Femur (tissue), 1 donor: ENCODE measurements at regions not wholly inside any gene's neighbourhood (a gene's known extent, or its start where the extent isn't known, plus 50 kb on each side); places are given as distances from the start of the nearest gene placed in this dataset.

ENCODE experiments used
- DNase-seq: peaks from one replicate; pipeline ENCODE4 v3.0.0-alpha.2; 2017

DNA sequence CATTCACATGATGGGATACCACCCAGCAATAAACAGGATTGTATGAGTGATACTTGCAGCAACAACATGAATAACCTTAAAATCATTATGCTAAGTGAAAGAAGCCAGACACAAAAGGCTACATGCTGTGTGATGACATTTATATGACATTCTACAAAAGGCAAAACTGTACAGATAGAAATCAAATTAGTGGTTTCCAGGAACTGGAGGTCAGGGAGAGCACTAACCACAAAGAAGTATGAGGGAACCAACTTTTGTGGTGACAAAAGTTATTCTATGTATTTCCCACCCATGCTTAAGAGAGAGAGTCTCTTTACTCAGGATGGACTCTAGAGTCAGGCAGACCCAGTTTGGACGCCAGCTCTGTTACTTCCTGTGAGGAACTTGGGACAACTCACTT is 364.5 kb upstream of the DAB1 start:
- DNase-seq: no peak

DNA sequence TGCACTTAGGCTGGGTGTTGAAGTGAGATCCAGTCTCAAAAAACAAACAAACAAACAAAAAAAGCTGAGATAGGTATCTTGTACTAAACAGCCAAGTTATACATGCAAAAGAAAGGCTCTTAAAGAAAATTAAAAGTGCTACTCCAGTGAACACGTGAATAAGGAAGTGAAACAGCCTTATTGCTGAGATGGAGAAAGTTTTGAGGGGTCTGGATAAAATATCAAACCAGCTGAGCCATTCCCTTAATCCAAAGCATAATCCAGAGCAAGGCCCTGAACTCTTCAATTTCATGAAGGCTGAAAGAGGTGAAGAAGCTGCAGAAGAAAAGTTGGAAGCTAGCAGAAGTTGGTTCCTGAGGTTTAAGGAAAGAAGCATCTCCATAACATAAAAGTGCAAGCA is 360.5 kb upstream of the DAB1 start:
- no peak for DNase-seq

DNA sequence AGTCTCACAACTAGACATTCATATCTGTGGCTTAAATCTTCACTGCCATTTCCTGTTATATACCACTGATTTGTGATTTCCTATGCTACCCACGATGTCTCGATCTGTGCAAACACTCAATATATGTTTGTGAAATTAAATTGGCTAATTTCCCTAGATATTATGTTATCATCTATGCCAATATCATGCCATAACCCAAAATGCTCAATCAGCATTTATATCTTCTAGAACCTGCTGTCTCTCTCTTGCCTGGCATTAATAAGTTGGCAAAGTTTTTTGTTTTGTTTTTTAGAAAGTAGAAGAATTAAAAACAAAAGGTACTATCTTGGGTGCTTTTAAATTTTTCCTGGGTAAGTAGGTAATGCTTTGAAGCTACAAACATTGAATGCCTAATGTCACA is 358.5 kb upstream of the DAB1 start:
- DNase-seq: no peak

DNA sequence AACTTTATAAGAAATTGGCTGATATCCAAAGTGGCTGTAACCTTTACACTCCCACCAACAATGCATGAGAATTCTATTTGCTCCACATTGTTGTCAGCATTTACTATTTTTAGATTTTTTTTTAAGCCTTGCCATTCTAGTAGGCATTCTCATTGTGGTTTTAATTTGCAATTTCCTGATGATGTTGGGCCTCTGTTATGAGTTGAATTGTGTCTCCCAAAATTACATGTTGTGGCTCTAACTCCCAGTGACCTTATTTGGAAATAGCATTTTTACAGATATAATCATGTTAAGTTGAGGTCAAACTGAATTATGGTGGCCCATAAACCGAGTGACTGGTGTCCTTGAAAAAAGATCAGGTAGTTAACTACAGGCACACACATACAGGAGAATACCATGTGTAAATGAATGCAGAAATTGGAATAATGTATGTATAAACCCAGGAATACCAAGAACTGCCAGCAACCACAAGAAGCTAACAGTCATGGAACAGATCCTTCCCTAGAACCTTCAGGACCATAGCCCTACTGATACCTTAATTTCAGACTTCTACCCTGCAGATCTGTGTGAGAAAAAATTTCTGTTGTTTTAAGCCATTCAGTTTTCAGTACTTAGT is 348.8 kb upstream of the DAB1 start:
- DNase-seq: no peak

DNA sequence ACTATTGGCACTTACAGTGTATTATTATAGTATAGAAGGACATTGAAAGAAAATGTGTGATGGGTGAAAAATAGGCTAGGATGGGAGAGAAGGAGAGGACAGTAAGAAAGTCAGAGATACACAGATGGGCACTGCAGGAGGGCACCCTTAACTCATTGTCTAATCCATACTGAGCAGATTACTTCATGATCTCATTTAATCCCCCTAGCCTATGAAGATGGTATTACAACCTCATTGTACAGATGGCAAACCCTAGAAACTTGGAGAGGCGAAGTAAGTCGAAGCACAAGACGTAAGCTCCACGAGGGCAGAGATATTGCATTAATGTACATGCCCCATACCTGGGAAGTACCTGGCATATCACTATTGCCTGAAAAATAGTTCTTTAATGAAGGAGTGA is 346.9 kb upstream of the DAB1 start:
- no peak for DNase-seq

DNA sequence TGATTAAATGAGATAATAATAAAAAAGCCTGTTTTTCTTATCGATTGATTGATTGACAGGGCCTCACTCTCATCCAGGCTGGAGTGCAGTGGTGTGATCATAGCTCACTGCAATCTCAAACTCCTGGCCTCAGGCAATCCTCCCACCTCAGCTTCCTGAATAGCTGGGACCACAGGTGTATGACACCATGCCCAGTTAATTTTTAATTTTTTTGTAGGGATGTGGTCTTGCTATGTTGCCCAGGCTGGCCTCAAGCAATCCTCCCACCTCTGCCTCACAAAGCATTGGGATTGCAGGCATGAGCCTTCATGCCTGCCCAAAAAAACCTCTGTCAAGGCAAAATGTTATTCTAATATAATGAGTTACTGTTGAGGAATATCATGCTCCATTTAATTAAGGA is 346.4 kb upstream of the DAB1 start:
- DNase-seq: no peak

DNA sequence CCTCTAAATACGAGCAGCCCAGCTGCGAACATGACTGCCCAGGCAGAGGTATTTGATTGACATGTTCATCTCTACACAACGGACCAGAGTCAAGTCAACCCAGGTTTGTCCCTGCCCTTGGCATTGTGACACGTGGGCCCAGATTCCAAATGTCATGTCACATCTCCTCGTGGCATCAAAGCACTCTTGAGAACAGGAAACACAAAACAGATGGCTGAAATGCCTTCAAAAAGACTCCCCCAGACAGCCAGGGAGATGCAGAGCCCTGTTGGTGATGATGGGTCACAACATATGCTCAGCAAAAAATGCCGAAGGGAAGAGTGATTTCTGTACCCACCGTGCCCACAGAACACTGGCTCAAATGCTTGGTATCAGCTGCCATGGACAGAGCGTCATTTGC is 337.8 kb upstream of the DAB1 start:
- DNase-seq: no peak

DNA sequence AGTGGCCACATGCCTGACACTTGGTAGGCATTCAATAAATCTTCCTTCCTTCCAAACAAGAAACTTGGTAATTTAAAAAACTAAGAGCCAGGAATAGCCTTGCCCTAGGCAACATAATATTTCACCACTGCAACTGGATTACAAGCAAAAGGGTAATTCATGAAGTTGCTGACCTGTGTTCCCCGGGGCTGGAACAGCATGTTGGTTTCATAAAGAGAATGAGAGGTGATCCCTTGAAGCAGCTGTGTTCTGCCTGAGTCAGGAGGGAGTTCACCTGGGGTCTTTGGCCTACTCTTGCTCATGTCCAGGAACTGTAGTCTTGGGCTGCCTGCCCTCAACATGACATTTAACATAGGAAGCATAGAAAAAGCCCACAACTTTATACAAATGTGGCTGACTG is 329.0 kb upstream of the DAB1 start:
- no peak for DNase-seq

DNA sequence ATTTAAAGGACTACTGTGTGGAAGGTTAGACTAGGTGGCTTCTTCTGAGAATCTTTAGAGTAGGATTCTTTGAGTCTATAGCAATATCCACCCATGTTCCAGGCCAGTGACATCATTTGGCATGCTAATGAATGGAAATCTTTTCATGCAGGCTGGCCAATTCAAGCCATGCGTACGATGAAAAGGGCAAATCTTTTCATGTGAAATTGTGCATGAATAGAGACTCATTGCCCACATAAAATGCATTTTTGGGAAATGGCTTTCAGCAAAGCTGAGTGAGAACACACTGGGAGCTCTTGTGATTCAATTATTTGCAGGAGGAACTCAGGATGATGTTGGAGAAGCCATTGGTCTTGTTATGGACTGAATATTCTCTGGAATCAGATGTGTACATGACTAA is 324.9 kb upstream of the DAB1 start:
- DNase-seq: no peak

DNA sequence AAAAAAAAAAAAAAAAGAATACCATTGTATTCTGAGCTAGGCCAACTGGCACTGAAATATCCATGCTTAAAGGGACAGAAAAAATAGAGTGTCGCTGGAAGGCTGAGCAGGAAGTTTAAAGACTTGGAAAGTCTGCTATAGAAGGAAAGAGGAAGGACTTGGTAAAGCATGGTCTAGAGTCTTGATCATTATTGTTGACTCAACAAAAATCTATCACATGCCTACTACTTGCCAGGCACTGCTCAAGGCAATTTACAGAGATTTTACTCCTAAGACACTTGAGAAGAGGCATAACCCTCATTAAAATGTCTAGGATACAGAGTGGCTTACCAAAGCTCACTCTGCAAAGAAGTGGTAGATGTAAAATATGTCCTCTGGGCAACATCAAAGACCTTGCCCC is 324.0 kb upstream of the DAB1 start:
- DNase-seq: no peak

DNA sequence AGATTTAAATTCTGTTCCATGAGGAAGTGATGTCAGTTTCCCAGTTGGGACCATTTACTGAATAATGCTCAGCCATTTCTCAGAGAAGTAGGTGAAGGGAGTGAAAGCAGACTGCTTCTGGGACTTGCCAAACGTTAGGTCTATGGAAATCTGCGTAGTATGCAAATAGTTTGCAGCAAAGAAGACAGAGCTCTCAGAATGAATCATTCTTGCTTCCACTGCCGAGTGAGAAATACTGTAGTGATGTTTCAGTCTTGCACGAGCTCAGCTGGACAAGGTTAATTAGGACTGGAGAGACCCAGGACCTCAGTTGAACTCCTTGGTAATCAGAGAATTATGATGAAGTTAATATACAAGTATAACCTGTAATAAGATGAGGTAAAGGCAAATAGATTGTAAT is 317.7 kb upstream of the DAB1 start:
- no peak for DNase-seq

DNA sequence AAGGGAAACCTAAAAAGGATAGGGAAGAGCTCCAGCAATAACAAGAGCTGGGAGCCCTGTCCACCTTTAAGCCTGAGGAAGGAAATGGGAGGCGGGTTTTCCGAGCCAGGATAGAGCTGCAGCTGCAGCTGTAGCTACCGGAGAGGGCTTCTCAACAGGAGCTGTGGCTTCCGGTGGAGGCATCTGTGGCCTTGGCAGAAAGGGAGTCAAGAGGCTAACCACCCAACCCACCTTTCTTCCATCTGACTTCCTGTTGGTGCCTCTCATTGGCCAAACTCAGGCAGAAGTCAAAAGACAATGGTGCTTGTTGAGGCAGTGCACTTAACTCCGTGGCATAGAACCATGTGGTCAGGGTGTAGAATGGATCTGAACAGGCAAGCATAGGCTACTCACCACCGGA is 313.1 kb upstream of the DAB1 start:
- DNase-seq: no peak

DNA sequence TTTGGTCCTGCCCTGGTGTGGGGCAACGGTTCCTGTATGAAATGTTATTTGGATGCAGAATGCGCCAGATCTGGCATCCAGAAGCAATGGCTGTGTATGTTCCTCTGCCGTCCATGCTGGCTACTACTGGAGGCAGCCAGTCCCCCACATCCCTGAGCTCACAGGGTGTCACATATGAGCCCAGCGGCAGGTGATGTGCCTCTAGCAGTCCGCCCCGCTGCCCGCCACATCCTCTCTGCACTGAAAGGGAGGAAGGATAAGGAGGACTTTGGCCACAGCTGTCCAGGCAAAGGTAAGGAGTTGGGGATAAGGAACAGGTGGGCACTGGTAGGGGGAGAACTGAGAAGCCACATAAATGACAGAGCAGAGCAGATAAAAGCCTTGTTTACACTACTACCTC is 305.3 kb upstream of the DAB1 start:
- DNase-seq: no peak

DNA sequence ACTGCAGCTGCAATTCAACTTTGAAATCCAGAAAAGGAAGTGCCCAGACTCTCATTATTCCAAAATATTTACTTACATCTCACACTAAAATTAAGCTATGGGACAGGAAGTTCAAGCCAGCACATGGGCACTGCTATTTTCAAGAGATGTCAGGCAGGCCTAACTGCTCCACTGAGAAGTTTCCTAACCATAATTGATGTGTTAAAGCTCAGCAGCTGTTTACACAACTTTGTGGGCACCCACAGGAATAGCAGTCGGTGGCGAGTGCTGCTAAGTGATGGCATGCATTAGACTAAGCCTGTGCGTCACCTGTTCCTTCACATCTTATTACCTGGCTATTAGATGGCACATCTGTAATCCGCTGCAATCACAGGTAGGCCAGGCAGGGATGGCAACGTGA is 303.3 kb upstream of the DAB1 start:
- DNase-seq: peak; percentile 36

DNA sequence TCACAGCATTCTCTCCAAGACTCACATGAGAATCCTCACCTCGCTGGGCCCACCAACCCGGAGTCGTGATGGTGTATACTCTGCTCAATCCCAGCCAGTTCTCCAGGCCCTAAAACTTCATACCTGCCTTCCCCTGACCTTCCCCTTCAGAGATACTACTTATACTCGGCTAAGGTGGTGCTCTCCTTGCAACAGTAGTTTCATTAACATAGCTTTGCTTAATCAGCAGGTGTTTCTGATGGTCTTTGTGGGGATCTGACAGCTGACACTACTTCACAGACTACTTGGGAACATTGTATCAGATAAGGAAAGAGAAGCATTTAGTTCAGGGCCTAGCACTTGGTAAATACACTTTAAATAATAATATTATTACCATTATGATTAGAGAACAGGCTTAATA is 301.5 kb upstream of the DAB1 start:
- DNase-seq: no peak

DNA sequence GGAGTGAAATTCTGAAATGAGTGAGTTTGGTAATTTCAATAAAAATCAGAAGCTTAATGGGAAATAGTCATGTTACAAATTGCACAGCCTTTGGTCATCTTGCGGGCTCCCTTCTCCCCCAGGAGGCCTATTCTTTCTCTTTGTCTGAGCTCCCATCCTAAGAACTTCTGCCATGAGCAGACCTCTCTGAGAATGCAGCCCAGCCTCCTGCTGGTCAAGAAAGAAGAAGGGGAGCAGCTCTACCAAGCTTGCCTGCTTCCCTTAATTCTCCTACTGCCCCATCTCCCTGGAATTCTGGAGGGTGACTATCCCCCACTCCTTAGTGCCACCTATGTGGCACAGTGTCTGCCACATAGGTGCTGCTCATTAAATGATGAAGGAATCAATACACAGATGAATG is 300.7 kb upstream of the DAB1 start:
- no peak for DNase-seq

DNA sequence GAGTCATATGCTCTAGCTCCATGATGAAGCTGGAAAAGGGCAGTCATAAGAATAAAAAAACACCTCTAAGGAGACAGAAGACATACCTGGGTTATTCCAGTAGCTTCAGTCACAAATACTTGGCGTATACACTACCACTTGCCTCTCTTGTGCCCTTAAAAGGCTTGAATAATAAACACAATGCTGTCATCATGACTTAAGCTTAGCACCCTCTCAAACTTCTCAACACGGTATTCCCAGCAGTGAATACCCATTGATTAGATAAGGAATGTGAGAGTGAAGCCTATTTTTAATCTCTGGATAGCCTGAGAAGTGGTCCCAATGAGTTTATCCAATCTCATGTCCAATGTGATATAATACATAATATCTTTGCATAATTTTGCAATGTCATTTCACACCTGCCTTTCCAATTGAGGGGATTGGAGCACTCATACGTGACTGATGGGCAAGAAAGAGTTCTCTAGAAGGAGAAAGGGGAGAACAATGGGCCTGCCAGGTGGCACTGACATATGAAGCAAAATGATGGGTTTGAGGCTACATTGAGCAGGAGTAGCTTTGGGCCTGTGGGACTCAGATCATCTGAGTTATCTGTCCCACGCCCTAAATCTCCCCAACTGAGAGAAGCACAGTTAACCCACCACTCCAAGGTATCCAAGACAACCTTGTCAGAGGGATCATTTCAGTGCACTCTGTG is 298.6 kb upstream of the DAB1 start:
- no peak for DNase-seq

DNA sequence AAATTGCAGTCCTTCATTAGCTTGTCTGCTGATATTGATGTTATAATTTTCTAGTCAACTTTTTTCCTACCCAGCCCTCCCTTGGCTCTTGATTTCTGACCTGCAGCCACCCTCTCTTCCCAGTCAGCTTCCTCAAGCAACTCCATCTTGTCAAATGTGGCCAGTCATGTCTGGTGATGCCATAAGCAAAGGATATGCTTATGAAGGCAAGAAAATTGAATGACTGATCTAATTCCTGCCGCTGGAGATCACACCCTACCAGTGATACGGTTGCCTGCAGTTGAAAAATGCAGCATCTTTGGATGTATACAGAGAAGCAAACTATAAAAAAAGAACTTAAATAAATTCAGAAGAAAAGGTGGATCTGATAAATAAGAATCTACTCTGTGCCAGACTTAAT is 297.1 kb upstream of the DAB1 start:
- no peak for DNase-seq

DNA sequence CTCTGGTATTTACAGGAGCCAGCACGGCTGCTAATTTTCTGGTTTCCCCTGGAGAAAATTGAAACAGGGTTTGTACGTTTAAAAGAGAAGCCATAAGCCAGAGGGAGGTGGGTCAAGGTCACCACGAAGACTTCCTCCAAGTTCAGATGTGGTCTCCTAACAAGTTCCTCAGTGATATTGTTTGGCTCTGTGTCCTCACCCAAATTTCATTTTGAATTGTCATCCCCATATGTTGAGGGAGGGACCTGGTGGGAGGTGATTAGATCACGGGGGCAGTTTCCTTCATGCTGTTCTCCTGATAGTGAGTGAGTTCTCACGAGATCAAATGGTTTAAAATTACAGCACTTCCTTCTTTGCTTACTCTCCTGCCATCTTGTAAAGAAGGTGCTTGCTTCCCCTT is 295.4 kb upstream of the DAB1 start:
- no peak for DNase-seq

DNA sequence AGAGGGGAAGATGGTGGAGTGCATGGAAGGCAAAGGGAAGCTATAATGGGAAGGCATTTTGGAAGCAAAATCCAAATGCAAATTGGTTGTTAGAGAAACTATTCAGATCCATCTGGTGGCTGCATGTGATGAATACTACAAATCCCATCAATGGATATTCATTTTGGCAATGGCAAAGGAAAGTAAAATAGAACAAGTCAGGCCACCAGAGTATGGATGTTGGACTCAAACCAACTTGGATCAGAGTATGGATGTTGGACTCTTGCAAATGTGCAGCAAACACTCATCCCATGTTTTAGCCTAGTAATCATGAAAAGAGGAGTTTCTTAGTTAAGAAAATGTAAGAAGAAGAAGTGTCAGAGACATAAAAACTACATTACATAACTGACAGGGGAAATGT is 289.6 kb upstream of the DAB1 start:
- no peak for DNase-seq

DNA sequence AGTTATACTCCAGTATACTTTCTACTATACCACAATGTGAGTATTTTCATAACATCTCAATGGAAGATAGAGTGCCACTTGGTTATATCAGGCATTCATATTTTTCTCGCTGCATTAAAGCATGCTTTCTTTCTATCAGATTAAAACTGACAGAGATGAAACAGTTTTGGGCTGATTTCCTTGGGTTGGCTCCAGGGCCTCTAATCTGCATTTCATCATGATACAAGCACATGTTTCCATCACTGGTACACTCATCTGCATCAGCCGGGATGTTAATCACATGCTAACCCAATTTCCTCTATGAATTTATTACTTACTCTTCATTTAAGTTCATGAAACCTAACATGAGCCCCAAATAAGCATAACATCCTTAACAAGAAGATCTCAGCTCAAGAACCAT is 289.0 kb upstream of the DAB1 start:
- no peak for DNase-seq

DNA sequence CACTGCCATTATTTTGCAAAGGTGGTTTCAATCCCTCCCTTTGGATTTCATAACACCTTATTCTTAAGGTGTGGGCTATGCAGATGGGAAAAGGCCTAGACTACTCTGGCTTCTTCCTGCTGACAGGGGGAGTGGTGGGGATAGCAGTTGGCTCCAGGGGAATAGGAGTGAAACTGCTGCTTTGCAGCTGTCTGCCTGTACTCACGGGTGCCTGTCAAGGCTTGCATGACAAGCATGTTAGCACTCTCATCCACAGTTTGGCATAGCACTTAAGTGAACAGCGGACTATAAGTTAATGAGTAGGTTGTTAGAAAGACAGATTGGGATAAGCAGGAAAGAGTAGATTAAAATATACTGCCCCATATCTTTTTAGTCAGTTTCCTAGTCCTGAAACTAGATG is 287.5 kb upstream of the DAB1 start:
- no peak for DNase-seq

DNA sequence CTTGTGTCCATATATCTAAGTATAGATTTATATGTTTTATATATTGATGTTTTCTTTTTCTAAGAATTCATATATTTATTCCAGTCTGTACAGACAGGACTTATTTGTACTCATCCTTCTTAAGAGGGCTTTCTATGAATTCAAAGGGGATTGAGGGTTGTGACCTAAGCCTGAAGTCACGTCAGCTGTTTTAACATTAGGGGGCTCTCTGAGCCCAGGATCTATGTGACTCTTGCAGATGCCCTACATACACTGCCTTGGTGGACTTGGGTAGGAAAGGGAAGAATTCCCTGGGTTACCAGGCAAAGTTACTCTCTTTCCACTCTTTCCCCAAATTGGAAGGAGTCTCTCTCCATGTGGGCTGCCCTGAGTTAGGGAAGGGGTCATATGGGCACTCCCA is 283.8 kb upstream of the DAB1 start:
- DNase-seq: no peak

DNA sequence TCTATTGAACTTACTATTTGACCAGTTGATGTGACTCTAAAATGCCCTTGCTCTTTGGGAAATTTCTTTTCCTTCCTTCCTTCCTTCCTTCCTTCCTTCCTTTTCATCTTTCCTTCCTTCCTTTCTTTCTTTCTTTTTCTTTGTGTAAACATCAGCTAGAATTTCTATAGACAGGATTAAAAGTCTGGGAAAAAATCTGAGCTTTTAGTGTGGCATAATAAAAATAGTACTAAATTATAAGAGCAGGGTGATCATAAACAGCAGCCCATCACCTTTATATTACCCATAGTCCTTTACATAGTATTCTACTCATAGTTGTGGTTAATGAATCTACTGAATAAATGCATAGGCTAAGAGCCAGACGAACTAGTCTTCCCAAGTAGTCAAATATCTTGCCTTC is 281.0 kb upstream of the DAB1 start:
- no peak for DNase-seq

DNA sequence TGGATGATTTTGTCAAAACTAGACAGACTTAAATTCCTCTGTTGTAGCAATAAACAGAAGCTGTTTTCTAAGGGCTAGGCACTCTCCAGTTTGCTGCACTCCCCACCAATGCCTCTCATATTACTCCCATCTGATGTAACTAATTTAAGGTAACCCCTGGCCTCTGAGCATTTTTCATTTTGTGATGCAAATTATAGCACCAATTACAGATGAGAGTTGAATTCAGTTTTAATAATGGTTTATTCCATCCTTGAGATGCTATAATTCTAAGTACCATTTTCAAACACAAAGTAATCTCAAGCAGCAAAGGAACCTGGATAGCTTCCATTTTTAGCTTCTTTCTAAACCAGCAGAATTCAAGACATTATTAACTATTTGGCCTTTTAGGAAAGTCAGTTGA is 280.4 kb upstream of the DAB1 start:
- no peak for DNase-seq
